ENCODE measurements at regions not wholly inside any gene's neighbourhood (a gene's known extent, or its start where the extent isn't known, plus 50 kb on each side); places are given as distances from the start of the nearest gene placed in this dataset.
A peak's percentile ranks its signal among the peaks of the same experiment; 100 is the strongest.
"Not testable (repeated sequence)": the region's sequence is repeated elsewhere in the genome, so short reads cannot be mapped to it uniquely, and the experiment has no call there.

GRCh38 chr9:103407260-103407659 is 412.1 kb downstream of the CYLC2 start:
- DNase-seq (ENCODE audit: low read depth), result no peak

GRCh38 chr9:103410059-103410458 is 414.9 kb downstream of the CYLC2 start:
- no peak for DNase-seq (ENCODE audit: low read depth)

GRCh38 chr9:103427696-103428095 is 432.6 kb downstream of the CYLC2 start:
- DNase-seq (ENCODE audit: low read depth), result no peak

GRCh38 chr9:103430469-103430868 is 435.3 kb downstream of the CYLC2 start:
- DNase-seq (ENCODE audit: low read depth), result no peak

GRCh38 chr9:103431809-103432208 is 436.7 kb downstream of the CYLC2 start:
- no peak for DNase-seq (ENCODE audit: low read depth)

- no peak for DNase-seq (ENCODE audit: low read depth)
Measured at GRCh38 chr9:103444176-103444575, 449.0 kb downstream of the CYLC2 start.

- DNase-seq (ENCODE audit: low read depth), result no peak
Measured at GRCh38 chr9:103458826-103459225, 463.7 kb downstream of the CYLC2 start.

GRCh38 chr9:103471241-103471640 is 476.1 kb downstream of the CYLC2 start:
- no peak for DNase-seq (ENCODE audit: low read depth)

GRCh38 chr9:103474156-103474555 is 479.0 kb downstream of the CYLC2 start:
- DNase-seq (ENCODE audit: low read depth), result no peak

- DNase-seq (ENCODE audit: low read depth), result no peak
Measured at GRCh38 chr9:103483471-103484096, 488.5 kb downstream of the CYLC2 start.

GRCh38 chr9:103485138-103485537 is 490.0 kb downstream of the CYLC2 start:
- no peak for DNase-seq (ENCODE audit: low read depth)

GRCh38 chr9:103514767-103515166 is 519.6 kb downstream of the CYLC2 start:
- DNase-seq (ENCODE audit: low read depth), result no peak

GRCh38 chr9:103522409-103522808 is 527.3 kb downstream of the CYLC2 start:
- no peak for DNase-seq (ENCODE audit: low read depth)

GRCh38 chr9:103530934-103531333 is 535.8 kb downstream of the CYLC2 start:
- no peak for DNase-seq (ENCODE audit: low read depth)

GRCh38 chr9:103533318-103533717 is 538.2 kb downstream of the CYLC2 start:
- DNase-seq (ENCODE audit: low read depth), result no peak

- DNase-seq (ENCODE audit: low read depth), result no peak
Measured at GRCh38 chr9:103537426-103537825, 542.3 kb downstream of the CYLC2 start.

GRCh38 chr9:103545260-103545659 is 548.8 kb upstream of the SMC2 start:
- DNase-seq (ENCODE audit: low read depth), result no peak

- no peak for DNase-seq (ENCODE audit: low read depth)
Measured at GRCh38 chr9:103552712-103553111, 541.4 kb upstream of the SMC2 start.

- peak; percentile 60 for DNase-seq (ENCODE audit: low read depth)
Measured at GRCh38 chr9:103574056-103574455, 520.1 kb upstream of the SMC2 start.

GRCh38 chr9:103586721-103587120 is 507.4 kb upstream of the SMC2 start:
- DNase-seq (ENCODE audit: low read depth), result no peak

GRCh38 chr9:103601287-103601686 is 492.8 kb upstream of the SMC2 start:
- DNase-seq (ENCODE audit: low read depth), result no peak

- not testable (repeated sequence) for DNase-seq (ENCODE audit: low read depth)
Measured at GRCh38 chr9:103611950-103612349, 482.2 kb upstream of the SMC2 start.

GRCh38 chr9:103615994-103616393 is 478.1 kb upstream of the SMC2 start:
- DNase-seq (ENCODE audit: low read depth), result no peak

- DNase-seq (ENCODE audit: low read depth), result no peak
Measured at GRCh38 chr9:103617046-103617445, 477.1 kb upstream of the SMC2 start.
